GM11168 (cell line): ENCODE measurements at regions not wholly inside any gene's neighbourhood (a gene's known extent, or its start where the extent isn't known, plus 50 kb on each side); places are given as distances from the start of the nearest gene placed in this dataset.
"Not testable (repeated sequence)": the region's sequence is repeated elsewhere in the genome, so short reads cannot be mapped to it uniquely, and the experiment has no call there.

Experiments used
- in situ Hi-C: fragments of 300-500 bp; cut with MboI; formaldehyde crosslinking; loops from one replicate; pipeline ENCODE4 v1.12.0; 2022; ENCODE audit warnings: low sequenced_read_pairs; ENCODE audit not compliant: unreplicated experiment

DNA sequence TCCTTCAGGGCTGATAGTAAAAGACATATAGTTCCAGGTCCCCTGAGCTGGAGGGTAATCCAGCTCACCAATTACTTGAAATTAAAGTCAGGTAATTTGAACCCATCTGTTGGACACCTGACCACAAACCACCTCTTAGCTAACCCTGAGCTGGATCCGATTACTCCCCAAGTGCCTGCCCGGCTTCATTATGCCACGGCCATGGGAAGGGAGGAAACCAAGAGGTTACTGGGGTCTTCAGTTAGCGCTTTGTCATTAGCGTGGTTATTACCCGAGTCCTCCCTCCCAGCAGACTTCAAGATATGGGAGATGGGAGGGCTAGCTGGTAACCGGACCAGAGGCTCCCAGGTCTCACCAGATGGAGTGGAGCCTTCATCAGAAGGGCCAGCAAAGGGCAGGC, 1071.4 kb downstream of the BCL11B start:
- in situ Hi-C loops, result no loop called here

DNA sequence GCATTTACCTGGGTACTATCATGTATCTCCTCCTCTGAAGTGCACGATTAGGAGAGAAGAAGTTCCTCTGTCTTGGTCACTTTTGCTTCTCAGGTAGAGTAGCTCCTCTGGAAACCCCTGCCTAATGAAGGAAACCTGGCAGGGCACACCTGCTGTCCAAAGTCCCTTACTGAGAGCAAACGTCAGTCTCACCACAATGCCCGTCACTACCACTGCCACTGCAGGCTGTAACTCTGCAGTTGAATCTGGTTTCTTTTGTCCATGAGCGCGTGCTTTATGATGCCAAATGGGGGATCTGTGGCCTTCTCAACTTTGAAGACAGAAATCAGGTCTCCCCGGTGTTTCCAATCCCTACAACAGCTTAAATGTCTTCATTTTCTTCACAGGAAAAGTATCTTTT, 1068.6 kb downstream of the BCL11B start:
- in situ Hi-C loops, result no loop called here

DNA sequence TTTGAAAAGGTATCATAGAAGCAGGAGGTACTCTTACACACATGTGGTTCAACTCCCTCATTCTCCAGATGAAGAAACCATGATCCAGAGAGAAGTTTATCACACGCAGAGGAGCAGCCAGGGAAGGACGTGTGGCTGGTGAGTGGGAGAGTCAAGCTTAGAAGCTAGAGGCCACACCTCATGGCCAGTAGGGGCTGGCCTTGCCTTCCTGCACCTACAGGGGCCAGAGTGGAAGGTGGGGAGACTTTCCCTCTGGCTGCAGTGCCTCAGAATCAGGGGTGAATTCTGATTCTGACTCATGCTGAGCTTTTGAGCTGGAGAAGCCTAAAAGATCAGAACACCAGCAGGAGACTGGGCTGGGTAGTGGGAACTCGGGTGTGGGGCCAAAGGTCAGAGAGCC, 1067.9 kb downstream of the BCL11B start:
- in situ Hi-C loops, result no loop called here

DNA sequence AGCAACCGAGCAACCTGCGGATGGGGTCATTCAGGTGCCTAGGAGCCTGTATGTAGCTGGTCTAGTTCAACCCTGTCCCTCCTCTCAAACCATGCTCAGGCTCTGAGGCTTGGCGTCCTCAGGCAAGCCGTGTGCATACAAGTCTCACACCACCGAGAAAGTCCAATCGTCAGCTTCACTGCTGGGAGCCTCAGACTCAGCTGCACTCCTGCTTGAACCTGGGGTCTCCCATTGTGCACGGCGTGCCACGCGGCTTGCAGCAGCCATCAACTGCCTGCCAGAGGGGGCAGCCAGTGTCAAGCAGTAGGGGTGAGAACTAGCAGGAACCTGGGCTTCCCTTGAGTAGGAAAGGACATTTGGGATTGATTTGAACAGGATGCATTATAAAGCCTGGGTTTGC, 1064.6 kb downstream of the BCL11B start:
- in situ Hi-C loops, result no loop called here

DNA sequence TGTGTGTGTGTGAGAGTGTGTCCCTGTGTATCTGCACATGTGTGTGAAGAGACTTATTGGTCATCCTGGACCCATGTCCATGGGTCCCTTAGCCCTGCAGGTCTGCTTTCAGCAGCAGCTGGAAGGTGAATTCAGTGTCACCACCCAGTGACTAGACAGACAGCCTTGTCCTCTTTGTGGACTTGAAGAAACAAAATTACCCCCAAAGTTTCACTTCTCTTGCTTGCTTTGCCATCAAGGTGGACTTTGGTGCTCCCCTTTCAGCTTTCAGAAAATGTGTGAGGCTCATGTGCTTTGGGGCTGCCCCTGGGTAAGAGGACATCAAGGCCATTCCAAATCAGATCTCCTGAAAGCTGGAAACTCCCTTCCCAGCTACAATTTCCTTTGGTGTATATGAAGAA, 1063.8 kb downstream of the BCL11B start:
- in situ Hi-C loops, result no loop called here

DNA sequence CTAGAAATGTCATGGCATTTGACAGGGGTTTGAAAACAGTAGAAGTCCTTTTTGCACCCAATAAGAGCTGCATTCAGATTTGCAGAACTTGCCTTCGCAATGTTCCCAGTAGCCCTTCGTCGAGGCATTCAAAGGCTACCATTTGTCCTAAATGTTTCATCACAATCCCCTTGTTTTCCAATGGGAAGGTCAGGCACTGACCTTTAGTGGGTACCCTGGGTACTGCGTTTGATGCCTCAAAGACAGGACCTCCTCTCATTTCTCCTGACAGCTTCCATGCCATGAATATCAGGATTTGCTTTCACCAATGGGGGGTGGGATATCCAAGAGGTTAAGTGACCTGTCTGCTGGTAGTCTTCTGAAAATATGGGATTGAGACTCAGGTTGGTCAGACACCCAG, 1063.1 kb downstream of the BCL11B start:
- in situ Hi-C loops, result no loop called here

DNA sequence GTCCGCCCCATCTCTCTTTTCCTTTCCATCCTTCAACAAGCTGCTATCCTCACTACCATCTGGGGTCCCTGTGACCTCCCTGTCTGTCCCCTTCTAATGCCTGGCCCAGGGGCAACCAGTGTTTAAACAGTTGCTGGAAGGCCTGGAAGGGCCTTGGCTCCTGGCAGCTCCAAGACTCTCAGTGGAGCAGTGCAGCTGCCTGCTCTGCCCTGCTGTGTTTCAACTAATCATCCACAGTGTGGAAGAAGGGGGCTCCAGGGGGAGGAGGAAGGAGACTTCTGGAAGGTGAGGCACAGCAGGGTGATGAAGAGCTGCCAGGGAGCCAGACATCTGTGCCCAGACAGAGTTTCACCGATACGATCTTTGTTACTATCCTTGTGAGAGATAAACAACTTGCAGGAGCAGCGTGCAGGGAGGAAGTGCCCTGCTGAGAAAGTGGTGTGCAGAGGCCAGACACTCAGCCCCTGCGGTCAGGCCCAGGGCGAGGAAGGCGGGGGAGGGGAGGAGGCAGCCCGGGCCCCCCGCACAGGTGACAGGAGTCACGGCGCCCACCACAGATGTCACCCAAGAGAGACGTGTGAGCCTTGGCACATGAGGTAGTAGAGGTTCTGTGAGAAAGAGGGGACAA, 1061.8 kb downstream of the BCL11B start:
- in situ Hi-C loops, result no loop called here

DNA sequence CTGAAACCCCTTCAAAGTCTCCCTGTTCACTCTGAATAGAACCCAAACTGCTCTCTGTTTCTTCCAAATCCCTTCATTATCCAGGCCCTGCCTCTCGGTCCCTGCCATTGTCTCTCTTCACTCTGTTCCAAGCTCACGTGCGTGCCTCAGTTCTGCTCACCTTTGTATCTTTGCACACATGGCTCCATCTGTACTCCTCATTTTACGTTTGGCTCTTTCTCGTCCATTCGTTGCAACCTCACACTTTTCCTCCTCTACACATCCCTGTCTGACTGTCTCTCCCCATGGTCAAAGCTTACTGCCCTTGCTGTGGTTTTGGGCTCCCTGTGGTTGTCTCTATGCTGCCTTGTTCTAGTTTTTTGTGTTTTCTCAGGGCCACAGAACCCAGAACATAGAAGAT, 1054.5 kb downstream of the BCL11B start:
- in situ Hi-C loops, result no loop called here

DNA sequence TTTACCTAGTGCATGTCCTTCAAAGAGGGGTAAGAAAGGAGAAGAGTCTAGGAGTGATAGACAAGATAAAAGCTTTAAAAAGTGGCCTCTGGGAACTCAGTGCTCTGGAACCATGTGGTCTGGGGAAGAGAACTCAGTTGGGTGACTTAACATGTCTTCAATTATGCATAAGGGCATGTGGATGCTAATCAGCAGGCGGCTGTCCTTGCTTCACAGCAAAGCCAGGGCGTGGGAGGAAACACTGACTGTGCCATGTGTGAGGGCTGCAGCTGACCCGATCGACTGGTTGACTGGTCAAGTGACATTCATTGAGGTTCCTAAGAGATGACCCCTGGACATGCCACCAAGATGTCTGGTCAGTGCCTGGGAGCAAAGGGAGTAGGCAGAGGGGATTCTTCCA, 1053.8 kb downstream of the BCL11B start:
- in situ Hi-C loops, result no loop called here

DNA sequence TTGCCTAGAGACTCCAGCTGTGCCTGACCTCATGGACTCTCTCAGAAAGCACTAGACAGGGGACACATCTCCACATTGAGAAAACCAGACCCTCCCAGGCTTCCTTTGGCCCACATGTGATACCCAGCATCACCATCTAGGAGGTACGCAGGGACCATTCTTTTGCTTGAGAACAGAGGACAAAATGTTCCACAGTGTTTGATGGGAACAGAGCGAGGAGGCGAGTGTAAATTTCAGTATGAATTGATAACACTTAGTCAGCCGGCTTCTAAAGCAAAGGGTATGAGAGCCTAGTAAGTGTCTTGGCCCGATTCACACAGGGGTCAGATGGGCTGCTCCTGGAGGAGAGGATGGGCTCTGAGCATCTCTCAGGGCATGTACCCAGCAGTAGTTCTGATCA, 1052.4 kb downstream of the BCL11B start:
- in situ Hi-C loops, result no loop called here

DNA sequence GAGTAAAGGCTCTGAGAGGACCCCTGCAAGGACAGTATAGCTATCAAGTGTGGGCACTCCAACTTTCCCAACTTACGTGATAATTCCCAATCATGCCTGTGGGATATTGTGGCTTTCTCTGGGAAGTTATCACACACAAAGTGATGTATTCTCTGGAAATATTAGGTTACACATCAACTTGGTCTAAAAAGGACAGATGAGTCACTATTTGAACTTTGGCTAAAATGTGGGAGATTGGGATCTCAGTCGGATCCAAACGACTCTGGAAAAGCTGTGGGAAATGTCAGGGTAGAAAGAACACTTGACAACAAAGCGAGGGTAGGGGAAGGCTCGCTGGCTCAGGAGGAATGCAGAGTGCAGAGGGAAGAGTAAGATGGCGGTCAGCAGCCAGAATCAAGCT, 1048.9 kb downstream of the BCL11B start:
- in situ Hi-C loops, result no loop called here

DNA sequence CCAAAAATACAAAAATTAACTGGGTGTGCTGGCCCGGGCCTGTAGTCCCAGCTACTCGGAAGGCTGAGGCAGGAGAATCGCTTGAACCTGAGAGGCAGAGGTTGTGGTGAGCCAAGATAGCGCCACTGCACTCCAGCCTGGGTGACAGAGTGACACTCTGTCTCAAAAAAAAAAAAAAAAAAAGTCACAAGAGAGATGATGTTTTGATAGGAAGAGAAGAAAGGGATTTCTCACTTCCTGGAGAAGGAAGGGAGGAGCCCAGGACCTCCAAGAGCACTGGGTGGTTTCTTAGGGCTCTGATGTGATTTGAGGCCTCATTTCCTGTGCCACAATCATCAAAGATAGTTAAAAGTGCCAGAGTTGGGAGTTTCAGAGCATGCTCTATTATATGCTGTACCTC, 1048.3 kb downstream of the BCL11B start:
- in situ Hi-C loops, result not testable (repeated sequence)

DNA sequence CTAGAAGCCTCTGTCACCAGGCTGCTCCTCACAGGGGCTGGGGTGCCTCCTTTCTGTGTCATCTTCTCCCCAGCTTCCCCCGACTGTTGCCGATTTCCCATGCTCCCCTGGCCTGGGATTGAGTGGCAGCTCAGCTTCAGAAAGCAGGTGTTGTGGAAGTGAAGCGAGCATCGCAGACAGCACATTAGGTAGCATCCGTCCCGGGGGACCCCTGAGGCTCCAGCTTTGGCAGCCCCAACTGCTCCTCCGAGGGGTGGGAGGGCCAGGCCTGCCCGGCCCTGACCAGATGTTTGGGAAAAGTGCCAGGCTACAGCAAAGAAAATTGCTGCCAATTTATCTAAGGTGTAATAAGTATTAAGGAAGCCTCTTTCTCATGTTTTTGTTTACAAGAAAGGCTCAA, 1045.6 kb downstream of the BCL11B start:
- in situ Hi-C loops, result no loop called here

DNA sequence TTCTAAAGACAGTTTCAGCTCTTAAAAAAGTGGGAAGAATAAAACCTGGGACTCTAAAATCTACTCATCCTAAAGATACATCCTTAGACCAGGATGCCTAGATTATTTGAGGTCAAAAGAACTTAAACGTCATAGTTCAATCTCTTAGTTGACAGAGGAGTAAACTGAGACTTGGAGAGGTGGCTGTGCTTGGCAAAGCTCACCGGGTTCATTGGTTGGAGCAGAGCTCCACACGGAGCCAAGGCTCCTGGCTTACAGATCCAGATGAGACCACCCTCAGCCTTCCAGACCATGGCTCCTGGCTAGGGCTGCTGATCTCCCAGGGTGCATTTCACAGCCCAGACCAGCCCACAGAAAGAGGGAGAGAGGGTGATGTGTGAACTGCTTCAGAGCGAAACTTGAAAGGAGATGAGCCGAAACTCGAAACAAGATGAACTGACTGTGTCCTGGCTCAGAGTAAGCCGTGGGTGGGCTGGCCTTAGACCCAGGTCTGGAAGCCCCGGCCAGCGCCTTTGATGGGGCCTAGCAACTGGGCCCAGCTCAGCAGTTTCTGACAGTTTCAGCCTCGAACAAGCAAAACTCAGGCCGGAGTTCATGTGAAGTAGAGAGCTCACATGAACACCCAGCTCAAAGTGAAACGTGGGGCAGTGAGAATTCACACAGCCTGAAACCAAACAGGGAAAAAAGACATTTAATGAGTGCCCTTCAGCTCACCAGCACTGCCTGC, 1044.8 kb downstream of the BCL11B start:
- in situ Hi-C loops, result no loop called here

DNA sequence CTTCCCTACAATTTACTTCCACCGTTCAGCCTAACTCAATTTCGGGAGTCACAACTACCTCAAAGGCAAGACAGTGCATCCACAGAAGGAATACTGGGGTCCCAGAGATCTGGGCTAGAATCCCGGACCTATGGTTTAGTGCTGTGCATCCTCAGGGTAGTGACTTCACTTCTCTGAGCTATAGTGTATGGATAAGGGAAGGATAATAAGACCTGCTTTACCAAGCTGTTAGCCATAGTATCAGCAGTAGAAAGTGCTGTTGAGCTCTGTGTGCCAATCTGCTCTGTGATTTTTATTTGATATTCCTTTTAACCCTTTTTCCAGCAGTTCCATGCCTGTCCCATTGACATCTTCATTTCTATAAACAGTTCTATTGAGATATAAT, 1044.3 kb downstream of the BCL11B start:
- in situ Hi-C loops, result no loop called here

DNA sequence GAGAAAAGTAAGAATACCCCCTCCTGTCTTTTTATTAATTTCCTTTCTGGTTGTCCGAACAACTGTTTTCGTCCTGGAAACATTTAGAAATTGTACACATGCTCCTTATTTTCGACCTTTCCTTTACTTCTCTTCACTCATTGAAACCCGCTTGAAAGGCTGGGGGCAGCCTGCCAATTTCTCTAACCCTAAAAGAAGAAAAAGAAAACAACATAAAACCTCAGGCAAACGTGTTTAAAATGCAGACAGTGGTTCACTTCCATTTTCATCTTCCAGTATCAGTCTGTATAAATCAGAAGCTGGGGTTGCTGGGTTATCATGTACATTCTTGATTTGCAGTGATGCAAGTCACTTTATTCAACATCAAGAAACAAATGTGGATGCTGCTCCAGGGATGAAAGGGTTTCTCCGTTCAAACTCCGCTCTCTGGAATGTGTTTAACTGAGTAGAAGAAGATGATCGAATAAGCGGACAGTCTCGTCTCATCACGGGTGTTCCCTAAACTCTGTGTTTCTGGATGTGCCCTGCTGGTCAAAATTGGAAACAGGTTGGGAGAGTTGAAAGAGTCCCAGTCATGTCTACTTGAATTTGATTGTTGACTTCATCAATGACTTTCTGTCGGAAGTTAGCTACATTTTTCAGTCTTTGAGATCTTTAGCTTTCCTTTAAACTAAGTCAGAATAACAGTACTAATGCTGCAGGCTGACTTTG, 1042.2 kb downstream of the BCL11B start:
- in situ Hi-C loops, result no loop called here

DNA sequence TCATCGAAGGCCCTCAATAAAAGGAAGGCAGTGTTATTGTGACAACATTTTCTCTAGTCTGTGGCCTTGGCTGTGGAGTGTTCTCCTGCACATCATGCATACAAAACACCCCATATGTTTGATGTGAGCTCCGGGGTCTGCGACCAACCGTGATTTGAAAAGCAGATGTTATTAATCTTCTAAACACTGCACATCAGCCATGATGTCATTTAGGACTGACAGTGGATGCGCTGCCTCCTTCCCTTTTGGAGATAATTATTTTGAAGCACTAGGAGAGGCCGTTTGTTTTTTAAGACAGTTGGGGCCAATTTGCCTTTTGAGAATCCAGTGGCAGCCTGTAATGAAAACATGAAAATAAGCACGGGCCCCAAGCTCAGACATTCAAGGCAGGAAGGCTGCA, 1041.6 kb downstream of the BCL11B start:
- in situ Hi-C loops, result no loop called here

DNA sequence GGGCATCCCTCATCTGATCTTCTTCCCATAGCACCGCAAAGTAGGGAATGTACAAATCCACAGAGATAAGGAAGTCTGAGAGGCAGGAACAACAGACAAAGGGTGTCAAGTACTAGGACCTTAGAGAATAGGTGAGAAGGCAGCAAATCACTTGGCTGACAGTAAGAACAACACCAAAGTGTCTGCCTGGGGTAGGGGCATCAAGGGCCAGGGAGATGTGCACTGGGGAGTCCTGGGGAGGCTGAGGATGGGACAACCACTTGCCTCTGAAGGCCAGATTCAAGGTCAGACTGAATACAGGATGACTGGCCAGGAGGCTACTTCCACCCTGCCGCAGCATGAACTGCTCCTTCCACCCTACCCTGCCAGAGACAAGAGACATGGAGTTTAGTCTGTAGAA, 1040.8 kb downstream of the BCL11B start:
- in situ Hi-C loops, result no loop called here

DNA sequence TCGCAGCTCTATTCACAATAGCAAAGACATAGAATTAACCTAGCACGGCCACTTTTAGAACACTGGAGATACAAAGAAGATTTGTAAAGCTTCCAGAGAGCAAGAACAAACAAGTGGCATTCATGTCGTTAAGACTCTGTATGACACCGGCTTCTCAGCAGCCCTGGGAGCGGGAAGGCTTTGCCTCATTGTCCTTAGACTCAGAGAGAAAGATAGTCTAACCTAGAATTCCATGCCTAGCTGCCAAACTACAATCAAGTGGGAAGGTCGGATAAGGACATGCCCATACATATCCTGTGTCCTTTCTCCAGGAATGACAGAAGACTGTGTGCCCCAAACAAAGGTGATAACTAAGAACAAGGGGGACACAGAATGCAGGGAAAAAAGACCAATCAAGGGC, 1038.3 kb downstream of the BCL11B start:
- in situ Hi-C loops, result no loop called here

DNA sequence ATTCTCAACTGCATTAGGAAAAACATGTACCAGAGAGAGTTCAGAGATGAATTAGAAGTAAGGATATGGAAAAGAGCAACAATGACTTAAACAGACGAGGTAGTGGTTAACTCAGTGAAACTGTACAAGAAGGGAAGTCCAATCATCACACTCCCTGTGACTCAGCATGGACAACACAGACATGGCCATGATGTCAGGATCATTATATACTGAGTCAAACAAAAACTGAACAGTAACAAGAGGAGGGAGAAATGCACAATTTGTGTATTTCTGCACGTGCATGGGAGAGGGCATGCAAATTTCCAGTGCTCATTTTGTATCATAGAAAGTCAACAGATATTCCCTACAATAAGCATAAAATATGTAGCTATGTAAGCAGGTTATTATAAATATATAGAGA, 1037.8 kb downstream of the BCL11B start:
- in situ Hi-C loops, result no loop called here

DNA sequence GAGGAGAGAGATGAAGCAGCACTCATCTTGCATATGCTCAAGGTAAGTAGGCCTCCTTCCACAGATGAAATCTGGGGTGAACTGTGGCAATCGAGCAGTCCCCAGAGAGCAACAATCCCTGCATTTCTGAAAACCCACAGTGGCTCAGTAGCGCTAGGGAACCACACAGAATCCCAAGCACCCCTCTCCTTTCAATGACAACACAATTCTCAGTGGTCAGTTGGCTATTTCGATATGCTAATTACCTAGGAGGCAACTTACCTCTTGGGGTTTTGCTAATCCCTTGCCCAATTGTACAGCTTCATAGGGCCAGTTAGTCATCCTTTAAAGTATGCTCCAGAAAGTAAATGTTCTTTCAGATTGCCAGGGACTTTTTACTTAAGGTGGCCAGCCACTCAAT, 1035.7 kb downstream of the BCL11B start:
- in situ Hi-C loops, result no loop called here

DNA sequence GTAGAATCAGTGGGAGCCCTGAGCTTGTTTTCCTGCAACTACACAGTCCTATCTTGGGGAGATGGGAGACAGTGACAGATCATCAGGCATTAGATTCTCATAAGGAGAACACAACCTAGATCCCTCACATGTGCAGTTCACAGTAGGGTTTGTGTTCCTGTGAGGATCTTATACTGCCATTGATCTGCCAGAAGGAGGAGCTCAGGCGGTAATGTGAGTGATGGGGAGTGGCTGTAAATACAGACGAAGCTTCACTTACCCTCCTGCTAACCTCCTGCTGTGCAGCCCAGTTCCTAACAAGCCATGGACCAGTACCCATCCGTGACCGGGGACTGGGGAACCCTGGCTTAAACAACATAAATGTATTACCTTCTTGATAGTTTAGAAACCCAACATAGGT, 1034.1 kb downstream of the BCL11B start:
- in situ Hi-C loops, result no loop called here
